ENCODE measurements at regions not wholly inside any gene's neighbourhood (a gene's known extent, or its start where the extent isn't known, plus 50 kb on each side); places are given as distances from the start of the nearest gene placed in this dataset.

DNA sequence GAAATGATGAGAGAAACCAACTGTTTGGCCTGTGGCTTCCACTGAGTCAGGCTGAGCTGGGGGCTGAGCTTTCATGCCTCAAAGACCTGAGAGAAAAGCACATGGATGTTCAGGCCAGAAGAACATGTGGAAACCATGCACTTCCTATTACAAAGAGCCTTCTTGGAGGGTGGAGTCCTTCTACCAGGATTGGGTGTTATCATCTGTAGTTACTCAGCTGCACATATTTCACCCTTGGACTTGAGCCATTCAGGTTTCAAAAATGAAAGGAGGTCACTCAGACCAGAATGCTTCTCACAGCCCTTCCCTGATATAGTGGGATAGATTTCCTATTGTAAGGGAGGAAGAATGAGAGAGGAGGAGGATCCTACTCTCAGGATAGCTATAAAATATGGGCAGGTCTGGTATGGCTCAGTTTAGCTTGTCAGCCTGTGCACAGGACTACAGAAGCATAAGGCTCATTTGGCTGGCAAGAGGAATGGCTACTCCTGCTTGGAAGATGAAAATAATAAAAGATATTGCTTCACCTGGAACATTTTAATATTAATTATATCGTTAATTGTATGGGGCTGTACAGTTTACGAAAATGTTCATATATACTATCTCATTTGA, 173.6 kb upstream of the TMC3 start:
- TF ChIP-seq CTCF (IDR thresholded peaks at IDR 0.05; ENCODE audit: extremely low read depth in 1 of 2, insufficient read depth in 1 of 2, low read depth in 1 of 2, low read length in 2 of 2) (no peak), EZH2 (IDR thresholded peaks at IDR 0.05; ENCODE audit: borderline replicate concordance, low read depth, low read length, severe bottlenecking) (no peak), POLR2A (IDR thresholded peaks at IDR 0.05; ENCODE audit: low read depth, low read length) (no peak), MYC (IDR thresholded peaks at IDR 0.05; ENCODE audit: low read depth, low read length) (no peak), POLR2AphosphoS5 (IDR thresholded peaks at IDR 0.05; ENCODE audit: insufficient read depth, low read depth, low read length) (no peak), JUN (IDR thresholded peaks at IDR 0.05; ENCODE audit: borderline replicate concordance, insufficient read depth, insufficient read length, low read depth) (no peak), MAX (IDR thresholded peaks at IDR 0.05; ENCODE audit: insufficient read depth, insufficient read length) (no peak), FOS (IDR thresholded peaks at IDR 0.05; ENCODE audit: borderline replicate concordance, insufficient read depth, low read length) (no peak), GATA2 (IDR thresholded peaks at IDR 0.05; ENCODE audit: insufficient read depth, insufficient read length, low read depth, low read length) (no peak)
